Nucleus accumbens (tissue), 56 donors: ENCODE measurements at regions not wholly inside any gene's neighbourhood (a gene's known extent, or its start where the extent isn't known, plus 50 kb on each side); places are given as distances from the start of the nearest gene placed in this dataset.
"Not testable (repeated sequence)": the region's sequence is repeated elsewhere in the genome, so short reads cannot be mapped to it uniquely, and the experiment has no call there.

Experiments used
- DNase-seq, 56 donors: peaks; one replicate each; lab custom pipeline; 2025; lab: John Stamatoyannopoulos, UW

- no peak for DNase-seq
These were observed 802.0 kb downstream of the RAPGEF2 start for GRCh38 chr4:159904906-159905305.

- DNase-seq = no peak
These were observed 803.2 kb downstream of the RAPGEF2 start for GRCh38 chr4:159906051-159906450.

- DNase-seq = no peak
These were observed 803.6 kb downstream of the RAPGEF2 start for GRCh38 chr4:159906517-159906916.

GRCh38 chr4:159910721-159911120, 807.8 kb downstream of the RAPGEF2 start:
- no peak for DNase-seq

GRCh38 chr4:159922119-159922518, 819.2 kb downstream of the RAPGEF2 start:
- DNase-seq = no peak

- no peak for DNase-seq
These were observed 822.9 kb downstream of the RAPGEF2 start for GRCh38 chr4:159925770-159926169.

GRCh38 chr4:159926871-159927270, 824.0 kb downstream of the RAPGEF2 start:
- DNase-seq = no peak

GRCh38 chr4:159927781-159928180, 824.9 kb downstream of the RAPGEF2 start:
- no peak for DNase-seq

GRCh38 chr4:159934602-159935001, 831.7 kb downstream of the RAPGEF2 start:
- not testable (repeated sequence) for DNase-seq

GRCh38 chr4:159937595-159937994, 834.7 kb downstream of the RAPGEF2 start:
- no peak for DNase-seq

GRCh38 chr4:159939681-159940080, 836.8 kb downstream of the RAPGEF2 start:
- DNase-seq = not testable (repeated sequence)

- DNase-seq = no peak
These were observed 838.2 kb downstream of the RAPGEF2 start for GRCh38 chr4:159941076-159941475.

- no peak for DNase-seq
These were observed 841.6 kb downstream of the RAPGEF2 start for GRCh38 chr4:159944477-159944876.

GRCh38 chr4:159946983-159947615, 844.2 kb downstream of the RAPGEF2 start:
- no peak for DNase-seq

- DNase-seq = no peak
These were observed 847.8 kb downstream of the RAPGEF2 start for GRCh38 chr4:159950707-159951106.

- no peak for DNase-seq
These were observed 863.9 kb downstream of the RAPGEF2 start for GRCh38 chr4:159966746-159967145.

- not testable (repeated sequence) for DNase-seq
These were observed 874.1 kb downstream of the RAPGEF2 start for GRCh38 chr4:159976871-159977482.

GRCh38 chr4:159977907-159978617, 875.2 kb downstream of the RAPGEF2 start:
- no peak for DNase-seq

- DNase-seq = no peak
These were observed 876.5 kb downstream of the RAPGEF2 start for GRCh38 chr4:159979351-159979750.

- DNase-seq = no peak
These were observed 877.1 kb downstream of the RAPGEF2 start for GRCh38 chr4:159979953-159980352.

- no peak for DNase-seq
These were observed 878.1 kb downstream of the RAPGEF2 start for GRCh38 chr4:159980826-159981468.
